OCI-LY1 (cell line): ENCODE measurements at regions not wholly inside any gene's neighbourhood (a gene's known extent, or its start where the extent isn't known, plus 50 kb on each side); places are given as distances from the start of the nearest gene placed in this dataset.

Experiments used
- H2AFZ ChIP-seq: fragments of 200-600 bp; sonication (generic), shearing (Covaris generic); 2 replicates; pipeline ENCODE4 v1.6.0; 2014; ENCODE audit warnings: antibody characterized with exemption, mild to moderate bottlenecking, low read length
- H3F3A ChIP-seq: fragments of 200-600 bp; sonication (generic), shearing (Covaris generic); 2 replicates; pipeline ENCODE4 v1.6.0; 2014; ENCODE audit warnings: mild to moderate bottlenecking, antibody characterized with exemption, low read length, moderate library complexity; ENCODE audit not compliant: insufficient read depth
- H3K27ac ChIP-seq: fragments of 200-600 bp; sonication (generic); 2 replicates; pipeline ENCODE4 v1.5.1; 2014; ENCODE audit warnings: low read length, mixed run types, mild to moderate bottlenecking, low read depth; ENCODE audit not compliant: poor library complexity, severe bottlenecking
- H3K27me3 ChIP-seq: fragments of 200-600 bp; sonication (generic); 2 replicates; pipeline ENCODE4 v1.6.0; 2014; ENCODE audit warnings: antibody characterized with exemption, mild to moderate bottlenecking, low read length, moderate library complexity; ENCODE audit not compliant: insufficient read depth
- H3K36me3 ChIP-seq: fragments of 200-600 bp; sonication (generic); 2 replicates; pipeline ENCODE4 v1.6.1; 2014; ENCODE audit warnings: mild to moderate bottlenecking, antibody characterized with exemption, low read length, moderate library complexity, mixed read lengths; ENCODE audit not compliant: insufficient read depth
- H3K4me1 ChIP-seq: fragments of 200-600 bp; sonication (generic); 2 replicates; pipeline ENCODE4 v1.5.1; 2014; ENCODE audit warnings: mild to moderate bottlenecking, low read length, moderate library complexity; ENCODE audit not compliant: insufficient read depth, severe bottlenecking
- H3K4me2 ChIP-seq: fragments of 200-600 bp; sonication (generic), shearing (Covaris generic); 2 replicates; pipeline ENCODE4 v1.6.1; 2014; ENCODE audit warnings: low read length
- H3K4me3 ChIP-seq: fragments of 200-600 bp; sonication (generic); 2 replicates; pipeline ENCODE4 v1.5.1; 2014; ENCODE audit warnings: low read length, low read depth, mild to moderate bottlenecking, mixed read lengths; ENCODE audit not compliant: poor library complexity, severe bottlenecking
- H3K79me2 ChIP-seq: fragments of 200-600 bp; shearing (Covaris generic); 2 replicates; pipeline ENCODE4 v1.6.1; 2016; ENCODE audit warnings: mixed run types, low read length, mixed read lengths; ENCODE audit not compliant: insufficient read depth
- H3K9ac ChIP-seq: fragments of 200-600 bp; sonication (generic), shearing (Covaris generic); 2 replicates; pipeline ENCODE4 v1.6.1; 2014; ENCODE audit warnings: mild to moderate bottlenecking, low read length, mixed read lengths
- H3K9me2 ChIP-seq: fragments of 200-600 bp; sonication (generic), shearing (Covaris generic); 2 replicates; pipeline ENCODE4 v1.6.1; 2014; ENCODE audit warnings: low read depth, mild to moderate bottlenecking, low read length, mixed read lengths
- H3K9me3 ChIP-seq: fragments of 200-600 bp; shearing (Covaris generic); 2 replicates; pipeline ENCODE4 v1.6.1; 2014; ENCODE audit warnings: low read length, mixed read lengths
- H4K20me1 ChIP-seq: fragments of 200-600 bp; sonication (generic), shearing (Covaris generic); 2 replicates; pipeline ENCODE4 v1.6.0; 2016; ENCODE audit warnings: mild to moderate bottlenecking, low read length; ENCODE audit not compliant: insufficient read depth
- CTCF ChIP-seq: fragments of 200-600 bp; sonication (generic), shearing (Covaris generic); IDR thresholded peaks from 2 replicates; pipeline ENCODE4 v1.5.1; 2017; ENCODE audit warnings: mild to moderate bottlenecking, antibody characterized with exemption, low read length, moderate library complexity, mixed read lengths
- EZH2 ChIP-seq: fragments of 200-600 bp; sonication (generic), shearing (Covaris generic); IDR thresholded peaks from 2 replicates; pipeline ENCODE4 v1.8.0; 2017; ENCODE audit warnings: borderline replicate concordance, mixed run types, mild to moderate bottlenecking, antibody characterized with exemption, low read length, moderate library complexity, mixed read lengths

GRCh38 chr13:99642841-99643240 lies 141.6 kb downstream of the TM9SF2 start:
- Histone ChIP-seq H3K9me3 (no peaks in the 10 kb centered on the region), H4K20me1 (0 out of 2 replicates have a peak, but pooled peaks cover 3% of the 10 kb centered on the region), H3K9me2 (no peaks in the 10 kb centered on the region), H3K9ac (no peak overlapping the region), H3K27me3 (no peaks in the 10 kb centered on the region), H3K4me3 (no peak overlapping the region), H3K36me3 (no peaks in the 10 kb centered on the region), H2AFZ (no peak overlapping the region), H3K4me1 (no peaks in the 10 kb centered on the region), H3K79me2 (no peaks in the 10 kb centered on the region), H3F3A (no peaks in the 10 kb centered on the region), H3K4me2 (no peak overlapping the region), H3K27ac (no peak overlapping the region)
- TF ChIP-seq EZH2: no peak
- TF ChIP-seq CTCF: no peak

GRCh38 chr13:99642006-99642405 lies 140.7 kb downstream of the TM9SF2 start:
- Histone ChIP-seq H3K9me3 (no peaks in the 10 kb centered on the region), H3K4me2 (no peak overlapping the region), H3K36me3 (no peaks in the 10 kb centered on the region), H3K27me3 (no peaks in the 10 kb centered on the region), H3K4me3 (no peak overlapping the region), H3K9me2 (no peaks in the 10 kb centered on the region), H3F3A (no peaks in the 10 kb centered on the region), H2AFZ (no peak overlapping the region), H3K79me2 (no peaks in the 10 kb centered on the region), H3K27ac (no peak overlapping the region), H4K20me1 (0 out of 2 replicates have a peak, but pooled peaks cover 3% of the 10 kb centered on the region), H3K9ac (no peak overlapping the region), H3K4me1 (no peaks in the 10 kb centered on the region)
- TF ChIP-seq EZH2: no peak
- TF ChIP-seq CTCF: no peak

- H3K4me3 ChIP-seq: no peak overlapping the region
- no peaks in the 10 kb centered on the region for H3K27me3 ChIP-seq
- no peak overlapping the region for H3K4me2 ChIP-seq
- no peak overlapping the region for H3K9ac ChIP-seq
- H4K20me1 ChIP-seq: 0 out of 2 replicates have a peak, but pooled peaks cover 3% of the 10 kb centered on the region
- H3K4me1 ChIP-seq: no peaks in the 10 kb centered on the region
- no peaks in the 10 kb centered on the region for H3K9me2 ChIP-seq
- no peaks in the 10 kb centered on the region for H3K9me3 ChIP-seq
- TF ChIP-seq CTCF (no peak), EZH2 (no peak)
- no peaks in the 10 kb centered on the region for H3K36me3 ChIP-seq
- H3K27ac ChIP-seq: no peak overlapping the region
- H2AFZ ChIP-seq: no peak overlapping the region
- H3K79me2 ChIP-seq: no peaks in the 10 kb centered on the region
- H3F3A ChIP-seq: no peaks in the 10 kb centered on the region
These were observed 139.0 kb downstream of the TM9SF2 start for GRCh38 chr13:99640260-99640659.
